Progenitor cell of endocrine pancreas (in vitro differentiated cells): ENCODE measurements at regions not wholly inside any gene's neighbourhood (a gene's known extent, or its start where the extent isn't known, plus 50 kb on each side); places are given as distances from the start of the nearest gene placed in this dataset.

ENCODE experiments used
- DNase-seq: peaks from one replicate; pipeline ENCODE4 v3.0.0; 2021; ENCODE audit warnings: low spot score; ENCODE audit not compliant: unreplicated experiment
- H3K27ac Mint-ChIP-seq: 2 replicates; pipeline ENCODE4 v1.8.0; 2021; ENCODE audit warnings: mild to moderate bottlenecking, moderate library complexity, mixed read lengths
- H3K27me3 Mint-ChIP-seq: 2 replicates; pipeline ENCODE4 v1.8.0; 2021; ENCODE audit warnings: mixed read lengths
- H3K36me3 Mint-ChIP-seq: 2 replicates; pipeline ENCODE4 v1.8.0; 2022; ENCODE audit warnings: mixed read lengths; ENCODE audit not compliant: insufficient read depth
- H3K4me1 Mint-ChIP-seq: 2 replicates; pipeline ENCODE4 v1.8.0; 2021; ENCODE audit warnings: low read depth, mixed read lengths
- H3K4me3 Mint-ChIP-seq: 2 replicates; pipeline ENCODE4 v1.8.0; 2021; ENCODE audit warnings: low read depth, mild to moderate bottlenecking, moderate library complexity, mixed read lengths
- H3K9me3 Mint-ChIP-seq: 2 replicates; pipeline ENCODE4 v1.8.0; 2021; ENCODE audit warnings: low read depth, mixed read lengths
- TF ChIP-seq, protein P1 (sequence below): fragments of 200-600 bp; sonication (generic); IDR thresholded peaks from one replicate; pipeline ENCODE4 v1.5.0; 2021; ENCODE audit warnings: antibody characterized with exemption, mild to moderate bottlenecking; ENCODE audit not compliant: unreplicated experiment

DNA sequence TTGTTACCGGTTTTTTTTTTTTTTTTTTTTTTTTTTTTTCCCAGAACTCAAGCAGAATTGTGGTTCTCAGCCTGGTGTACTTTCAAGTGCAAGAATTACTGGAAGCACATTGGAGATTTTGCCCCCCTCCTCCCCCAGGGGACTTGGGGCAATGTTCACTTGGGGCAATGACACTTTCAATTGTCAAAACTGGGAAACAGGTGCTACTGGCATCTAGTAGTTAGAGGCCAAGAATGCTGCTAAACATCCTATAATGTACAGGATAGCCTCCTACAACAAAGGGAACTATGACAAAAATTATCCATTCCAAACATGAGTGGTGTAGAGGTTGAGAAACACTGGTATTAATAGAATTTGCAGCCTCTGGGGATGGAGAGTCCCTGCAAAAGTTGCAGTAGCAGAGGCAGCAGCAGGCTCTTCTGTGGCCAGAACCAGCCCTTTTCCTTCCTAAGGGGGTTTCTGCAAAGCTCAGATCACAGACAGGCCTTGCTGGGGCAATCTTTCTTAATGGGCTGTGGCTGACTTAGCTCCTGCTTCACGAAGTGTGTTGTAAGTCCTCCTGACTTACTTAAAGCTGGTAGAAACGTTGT lies 144.3 kb upstream of the MRPS22 start:
- H3K4me3 Mint-ChIP-seq: no peak overlapping the region

DNA sequence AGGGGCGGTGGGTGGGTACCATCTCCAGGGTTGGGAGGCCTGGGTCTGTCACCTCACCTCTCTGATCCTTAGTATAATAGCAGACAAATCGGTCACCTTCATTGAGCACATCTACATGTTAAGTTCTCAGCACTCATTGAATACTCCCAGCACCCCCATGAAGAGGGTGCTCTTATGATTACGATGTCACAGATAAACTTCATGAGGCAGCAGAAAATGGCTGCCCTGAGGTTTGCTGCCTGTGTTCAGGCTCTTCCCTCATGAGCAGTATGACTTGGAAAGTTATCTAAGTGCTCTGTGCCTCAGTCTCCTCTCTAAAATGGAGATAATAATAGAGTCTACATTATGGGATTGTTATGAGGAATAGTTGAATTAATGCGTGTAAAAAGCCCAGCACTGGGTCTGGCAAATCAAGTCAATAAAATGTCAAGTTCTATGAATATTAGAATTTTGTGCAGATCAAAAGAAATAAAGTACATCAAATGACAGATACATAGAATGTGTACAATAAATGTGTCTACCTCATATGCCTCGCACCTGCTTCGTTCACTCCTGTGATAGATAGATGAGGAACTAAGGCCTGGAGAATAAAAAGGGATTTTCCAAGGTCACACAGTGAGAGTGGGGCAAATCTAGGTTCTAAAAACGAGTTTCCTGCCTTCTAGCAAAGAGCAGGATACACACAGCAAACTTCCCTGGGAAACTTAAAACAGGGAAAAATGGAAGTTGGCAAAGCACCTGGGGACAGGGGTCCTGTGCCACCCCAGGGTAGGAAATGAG lies 142.2 kb upstream of the MRPS22 start:
- Mint-ChIP-seq H3K36me3 (no peaks in the 10 kb centered on the region), H3K9me3 (peaks cover 6% of the 10 kb centered on the region), H3K4me1 (peaks cover 2% of the 10 kb centered on the region), H3K27me3 (peaks cover 19% of the 10 kb centered on the region), H3K4me3 (no peak overlapping the region), H3K27ac (no peak overlapping the region)
- DNase-seq: no peak
- TF ChIP-seq, protein P1, sequence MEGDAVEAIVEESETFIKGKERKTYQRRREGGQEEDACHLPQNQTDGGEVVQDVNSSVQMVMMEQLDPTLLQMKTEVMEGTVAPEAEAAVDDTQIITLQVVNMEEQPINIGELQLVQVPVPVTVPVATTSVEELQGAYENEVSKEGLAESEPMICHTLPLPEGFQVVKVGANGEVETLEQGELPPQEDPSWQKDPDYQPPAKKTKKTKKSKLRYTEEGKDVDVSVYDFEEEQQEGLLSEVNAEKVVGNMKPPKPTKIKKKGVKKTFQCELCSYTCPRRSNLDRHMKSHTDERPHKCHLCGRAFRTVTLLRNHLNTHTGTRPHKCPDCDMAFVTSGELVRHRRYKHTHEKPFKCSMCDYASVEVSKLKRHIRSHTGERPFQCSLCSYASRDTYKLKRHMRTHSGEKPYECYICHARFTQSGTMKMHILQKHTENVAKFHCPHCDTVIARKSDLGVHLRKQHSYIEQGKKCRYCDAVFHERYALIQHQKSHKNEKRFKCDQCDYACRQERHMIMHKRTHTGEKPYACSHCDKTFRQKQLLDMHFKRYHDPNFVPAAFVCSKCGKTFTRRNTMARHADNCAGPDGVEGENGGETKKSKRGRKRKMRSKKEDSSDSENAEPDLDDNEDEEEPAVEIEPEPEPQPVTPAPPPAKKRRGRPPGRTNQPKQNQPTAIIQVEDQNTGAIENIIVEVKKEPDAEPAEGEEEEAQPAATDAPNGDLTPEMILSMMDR: no peak

More for the DNA sequence above, 144.3 kb upstream of the MRPS22 start:
- Mint-ChIP-seq H3K4me1 (peaks cover 2% of the 10 kb centered on the region), H3K36me3 (no peaks in the 10 kb centered on the region), H3K27ac (no peak overlapping the region), H3K9me3 (peaks cover 20% of the 10 kb centered on the region), H3K27me3 (peaks cover 7% of the 10 kb centered on the region)
- TF ChIP-seq, protein P1: no peak
- no peak for DNase-seq

DNA sequence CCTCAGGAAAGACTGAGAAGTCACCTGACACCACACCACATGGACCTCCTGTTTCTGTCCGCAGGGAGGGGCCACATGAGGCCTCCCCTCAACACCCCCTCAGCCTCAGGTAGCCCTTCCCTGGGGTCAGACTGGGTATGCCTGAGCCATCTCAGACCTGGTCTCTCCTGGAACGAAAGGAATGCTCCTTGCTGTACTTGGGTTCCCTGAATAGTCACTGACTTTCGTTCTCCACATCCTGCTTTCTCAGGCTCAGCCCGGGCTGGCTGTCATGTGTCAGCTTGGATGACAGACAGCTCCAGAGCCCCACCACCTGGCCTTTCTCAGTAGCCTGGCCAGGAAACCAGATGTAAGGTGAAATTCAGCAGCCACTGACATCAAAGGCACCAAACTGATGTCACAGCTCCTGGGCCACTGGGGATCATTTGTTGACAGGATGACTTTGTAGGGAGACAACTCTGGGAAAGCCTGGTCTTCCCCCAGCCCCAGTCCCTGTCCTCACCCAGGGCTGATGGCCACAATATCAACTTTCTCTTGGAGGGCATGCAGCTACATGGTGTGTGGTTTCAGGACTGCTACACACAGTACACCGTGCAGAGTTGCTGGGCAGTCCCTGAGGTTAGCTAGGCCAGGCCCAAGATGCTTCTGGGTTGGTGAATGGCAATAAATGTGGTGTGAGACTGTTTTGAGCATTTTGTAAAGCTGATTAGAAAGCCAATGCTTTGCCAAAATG lies 141.4 kb upstream of the MRPS22 start:
- Mint-ChIP-seq H3K9me3 (peaks cover 1% of the 10 kb centered on the region), H3K4me3 (no peak overlapping the region), H3K27ac (no peak overlapping the region), H3K27me3 (peaks cover 22% of the 10 kb centered on the region), H3K4me1 (peaks cover 2% of the 10 kb centered on the region), H3K36me3 (no peaks in the 10 kb centered on the region)
- no peak for DNase-seq
- TF ChIP-seq, protein P1: no peak

DNA sequence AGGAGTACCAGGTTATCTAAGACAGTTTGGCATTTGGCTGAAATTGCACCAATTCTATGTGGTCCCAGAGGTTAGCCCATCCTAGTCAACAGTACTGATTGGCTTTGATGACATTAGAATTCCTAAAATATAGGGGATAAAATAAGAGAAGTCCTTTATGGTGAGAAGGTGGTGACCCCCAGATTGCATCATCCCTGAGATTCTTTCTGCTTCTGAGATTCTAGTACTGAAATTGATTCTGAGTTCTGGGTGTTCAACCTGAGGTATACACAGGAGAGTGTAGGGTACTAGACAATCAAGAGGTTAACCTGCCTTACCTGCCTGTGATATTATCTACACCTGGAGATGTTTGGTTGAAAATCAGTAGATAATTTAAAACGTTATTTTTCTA lies 140.9 kb upstream of the MRPS22 start:
- H3K4me1 Mint-ChIP-seq: peaks cover 2% of the 10 kb centered on the region
- H3K27me3 Mint-ChIP-seq: peaks cover 22% of the 10 kb centered on the region
- no peak overlapping the region for H3K4me3 Mint-ChIP-seq
- TF ChIP-seq, protein P1: no peak
- H3K36me3 Mint-ChIP-seq: no peaks in the 10 kb centered on the region
- no peak overlapping the region for H3K27ac Mint-ChIP-seq
- no peak for DNase-seq
- no peaks in the 10 kb centered on the region for H3K9me3 Mint-ChIP-seq

DNA sequence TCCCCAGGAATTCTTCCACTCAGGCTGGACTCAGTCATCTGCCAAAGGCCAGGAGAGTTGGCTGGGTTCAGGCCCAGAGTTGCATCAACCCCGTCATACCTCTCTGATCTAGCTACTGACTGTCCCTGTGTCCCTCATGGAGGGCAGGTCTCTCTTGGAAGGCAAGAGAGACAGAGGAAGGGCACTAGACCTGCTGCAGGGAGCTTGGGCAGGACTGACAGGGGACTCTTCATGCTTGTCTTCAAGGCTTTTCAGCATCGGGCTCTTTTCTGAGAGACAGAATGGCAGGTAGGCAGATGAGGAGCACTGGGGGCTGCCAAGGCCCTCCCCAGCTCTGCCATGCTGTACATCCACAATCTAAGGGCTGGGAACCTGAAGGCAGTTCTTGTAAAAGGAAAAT lies 140.1 kb upstream of the MRPS22 start:
- H3K4me1 Mint-ChIP-seq: peaks cover 2% of the 10 kb centered on the region
- H3K27ac Mint-ChIP-seq: no peak overlapping the region
- peaks cover 22% of the 10 kb centered on the region for H3K27me3 Mint-ChIP-seq
- TF ChIP-seq, protein P1: no peak
- no peak for DNase-seq
- H3K4me3 Mint-ChIP-seq: no peak overlapping the region
- no peaks in the 10 kb centered on the region for H3K9me3 Mint-ChIP-seq
- no peaks in the 10 kb centered on the region for H3K36me3 Mint-ChIP-seq
